SK-N-SH (cell line): ENCODE measurements at regions not wholly inside any gene's neighbourhood (a gene's known extent, or its start where the extent isn't known, plus 50 kb on each side); places are given as distances from the start of the nearest gene placed in this dataset.

ENCODE experiments used
- CTCF ChIA-PET: fragments of 300-600, 350-600 bp; formaldehyde crosslinking; extraction: SDS; loops from one replicate; lab custom pipeline; 2021; lab: Yijun Ruan, JAX
- POLR2A ChIA-PET: fragments of 350-600 bp; sonication (Branson Sonifier 250); formaldehyde crosslinking; extraction: SDS; loops from one replicate; lab custom pipeline; 2020; ENCODE audit warnings: antibody characterized with exemption, inconsistent platforms; lab: Yijun Ruan, JAX
- DNase-seq: peaks from one replicate; pipeline ENCODE4 v3.0.0; 2012
- H2AFZ ChIP-seq: fragments of 200-600 bp; sonication (generic); 2 replicates; pipeline ENCODE4 v1.8.1; 2016; ENCODE audit warnings: antibody characterized with exemption, mild to moderate bottlenecking, low read depth
- H3F3A ChIP-seq: fragments of 200-600 bp; sonication (generic); replicated peaks from 2 replicates; pipeline ENCODE3; 2016; ENCODE audit warnings: antibody characterized with exemption, mild to moderate bottlenecking; ENCODE audit not compliant: insufficient read depth
- H3K27ac ChIP-seq, 2 experiments: fragments of 200-500 bp in 1 of 2; fragments of 200-600 bp in 1 of 2; sonication (Bioruptor generic) in 1 of 2; sonication (generic), shearing (Covaris generic) in 1 of 2; 2 replicates each; pipeline versions ENCODE4 v1.5.1 to v1.6.1; 2014 to 2016; ENCODE audit warnings: low read depth in 2 of 2, inconsistent platforms in 1 of 2, low read length in 1 of 2, mild to moderate bottlenecking in 1 of 2, mixed read lengths in 1 of 2
- H3K27me3 ChIP-seq: fragments of 200-600 bp; sonication (generic), shearing (Covaris generic); 2 replicates; pipeline ENCODE4 v1.6.1; 2016; ENCODE audit warnings: mixed run types; ENCODE audit not compliant: insufficient read depth
- H3K36me3 ChIP-seq, 2 experiments: fragments of 200-500 bp in 1 of 2; fragments of 200-600 bp in 1 of 2; sonication (Bioruptor generic) in 1 of 2; sonication (generic) in 1 of 2; replicated peaks in 1 of 2; 2 replicates each; pipeline versions ENCODE3 to v1.5.1; 2014 to 2016; ENCODE audit warnings: low read length in 1 of 2, mild to moderate bottlenecking in 1 of 2; ENCODE audit not compliant: insufficient read depth in 2 of 2, control insufficient read depth in 1 of 2
- H3K4me1 ChIP-seq, 2 experiments: fragments of 200-500 bp in 1 of 2; fragments of 200-600 bp in 1 of 2; sonication (Bioruptor generic) in 1 of 2; sonication (generic), shearing (Covaris generic) in 1 of 2; 2 replicates each; pipeline versions ENCODE4 v1.5.1 to v1.6.1; 2014 to 2016; ENCODE audit warnings: low read depth in 1 of 2, low read length in 1 of 2, mixed run types in 1 of 2; ENCODE audit not compliant: insufficient read depth in 2 of 2, control insufficient read depth in 1 of 2
- H3K4me2 ChIP-seq: fragments of 200-600 bp; sonication (generic), shearing (Covaris generic); 2 replicates; pipeline ENCODE4 v1.6.1; 2017; ENCODE audit warnings: mixed run types
- H3K4me3 ChIP-seq, 2 experiments: fragments of 200-500 bp in 1 of 2; fragments of 200-600 bp in 1 of 2; sonication (Bioruptor generic) in 1 of 2; sonication (generic), shearing (Covaris generic) in 1 of 2; 2 replicates each; pipeline versions ENCODE4 v1.5.1 to v1.8.1; 2014 to 2016; ENCODE audit warnings: low read depth in 2 of 2, inconsistent platforms in 1 of 2, low read length in 1 of 2, mild to moderate bottlenecking in 1 of 2, mixed read lengths in 1 of 2, moderate library complexity in 1 of 2
- H3K79me2 ChIP-seq: fragments of 200-600 bp; sonication (generic); 2 replicates; pipeline ENCODE4 v1.8.1; 2017; ENCODE audit warnings: mild to moderate bottlenecking; ENCODE audit not compliant: insufficient read depth
- H3K9ac ChIP-seq: fragments of 200-600 bp; sonication (generic); 2 replicates; pipeline ENCODE4 v1.6.1; 2017; ENCODE audit warnings: mixed run types
- H3K9me2 ChIP-seq: fragments of 200-600 bp; sonication (generic); 2 replicates; pipeline ENCODE4 v1.6.1; 2017; ENCODE audit warnings: mixed run types
- H3K9me3 ChIP-seq: fragments of 200-600 bp; sonication (generic); 2 replicates; pipeline ENCODE4 v1.6.1; 2017; ENCODE audit warnings: mixed run types, mild to moderate bottlenecking, moderate library complexity
- H4K20me1 ChIP-seq: fragments of 200-600 bp; sonication (generic); 2 replicates; pipeline ENCODE4 v1.6.1; 2017; ENCODE audit warnings: mild to moderate bottlenecking, mixed run types; ENCODE audit not compliant: insufficient read depth
- CHD2 ChIP-seq: fragments of 150-350 bp; IDR thresholded peaks from 2 replicates; pipeline ENCODE4 v1.6.1; 2018; ENCODE audit warnings: low read length; ENCODE audit not compliant: partially characterized antibody
- EP300 ChIP-seq, 2 experiments: IDR thresholded peaks; 2 replicates each; pipeline versions ENCODE4 v1.4.0 to v1.6.1; 2012; ENCODE audit warnings: borderline replicate concordance in 1 of 2, low read depth in 1 of 2, low read length in 1 of 2
- EZH2phosphoT487 ChIP-seq: fragments of 200-600 bp; sonication (generic); IDR thresholded peaks from 2 replicates; pipeline ENCODE4 v1.6.1; 2017; ENCODE audit warnings: low read depth, mixed run types, mild to moderate bottlenecking, antibody characterized with exemption, moderate library complexity, borderline replicate concordance
- JUND ChIP-seq: IDR thresholded peaks from 2 replicates; pipeline ENCODE4 v1.4.0; 2012
- RCOR1 ChIP-seq: fragments of 150-350 bp; IDR thresholded peaks from 2 replicates; pipeline ENCODE4 v1.6.1; 2017; ENCODE audit warnings: antibody characterized with exemption, low read length
- SIN3A ChIP-seq: IDR thresholded peaks from 2 replicates; pipeline ENCODE4 v1.6.1; 2012; ENCODE audit warnings: low read depth, mild to moderate bottlenecking, low read length, moderate library complexity, borderline replicate concordance
- SMC3 ChIP-seq: IDR thresholded peaks from 2 replicates; pipeline ENCODE4 v1.6.1; 2012; ENCODE audit warnings: low read depth, low read length, improper control_type of control experiment
- YY1 ChIP-seq: IDR thresholded peaks from 2 replicates; pipeline ENCODE4 v1.4.0; 2012; ENCODE audit warnings: low read depth, mild to moderate bottlenecking
- ZBTB33 ChIP-seq: IDR thresholded peaks from 2 replicates; pipeline ENCODE4 v1.4.0; 2012; ENCODE audit warnings: low read depth, borderline replicate concordance
- WGBS: methylation state at CpG from one replicate; pipeline ENCODE4 v1.1.6; 2017; ENCODE audit warnings: low lambda C conversion rate; 5-methylcytosine and 5-hydroxymethylcytosine counted together
- TF ChIP-seq, protein P1 (sequence below): fragments of 150-350 bp; IDR thresholded peaks from 2 replicates; pipeline ENCODE4 v1.6.1; 2016; ENCODE audit warnings: mild to moderate bottlenecking, low read depth, low read length
- TF ChIP-seq, protein P2 (sequence below): IDR thresholded peaks from 2 replicates; pipeline ENCODE4 v1.6.1; 2012; ENCODE audit warnings: mild to moderate bottlenecking, low read depth, low read length, moderate library complexity

GRCh38 chr16:51936846-51937245, 610.1 kb downstream of the TOX3 start:
- Histone ChIP-seq H3K4me3 (no peak overlapping the region), H3K4me2 (no peak overlapping the region), H3K27me3 (no peaks in the 10 kb centered on the region), H3F3A (no peaks in the 10 kb centered on the region), H2AFZ (no peak overlapping the region), H3K79me2 (no peaks in the 10 kb centered on the region), H3K4me1 (peaks cover 0 to 21% of the 10 kb centered on the region in 2 experiments; a peak in 2 of 4 replicates), H3K9me3 (no peaks in the 10 kb centered on the region), H3K36me3 (no peaks in the 10 kb centered on the region), H3K9me2 (no peaks in the 10 kb centered on the region), H4K20me1 (no peaks in the 10 kb centered on the region), H3K9ac (no peak overlapping the region), H3K27ac (no peak overlapping the region)
- WGBS: 61% methylated on average over 5 of the region's 5 CpGs
- no peak for TF ChIP-seq SIN3A
- TF ChIP-seq YY1: no peak
- TF ChIP-seq RCOR1: no peak
- TF ChIP-seq ZBTB33: no peak
- TF ChIP-seq CHD2: no peak
- TF ChIP-seq, protein P1, sequence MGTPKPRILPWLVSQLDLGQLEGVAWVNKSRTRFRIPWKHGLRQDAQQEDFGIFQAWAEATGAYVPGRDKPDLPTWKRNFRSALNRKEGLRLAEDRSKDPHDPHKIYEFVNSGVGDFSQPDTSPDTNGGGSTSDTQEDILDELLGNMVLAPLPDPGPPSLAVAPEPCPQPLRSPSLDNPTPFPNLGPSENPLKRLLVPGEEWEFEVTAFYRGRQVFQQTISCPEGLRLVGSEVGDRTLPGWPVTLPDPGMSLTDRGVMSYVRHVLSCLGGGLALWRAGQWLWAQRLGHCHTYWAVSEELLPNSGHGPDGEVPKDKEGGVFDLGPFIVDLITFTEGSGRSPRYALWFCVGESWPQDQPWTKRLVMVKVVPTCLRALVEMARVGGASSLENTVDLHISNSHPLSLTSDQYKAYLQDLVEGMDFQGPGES: no peak
- no peak for TF ChIP-seq JUND
- no peak for TF ChIP-seq EZH2phosphoT487
- TF ChIP-seq, protein P2, sequence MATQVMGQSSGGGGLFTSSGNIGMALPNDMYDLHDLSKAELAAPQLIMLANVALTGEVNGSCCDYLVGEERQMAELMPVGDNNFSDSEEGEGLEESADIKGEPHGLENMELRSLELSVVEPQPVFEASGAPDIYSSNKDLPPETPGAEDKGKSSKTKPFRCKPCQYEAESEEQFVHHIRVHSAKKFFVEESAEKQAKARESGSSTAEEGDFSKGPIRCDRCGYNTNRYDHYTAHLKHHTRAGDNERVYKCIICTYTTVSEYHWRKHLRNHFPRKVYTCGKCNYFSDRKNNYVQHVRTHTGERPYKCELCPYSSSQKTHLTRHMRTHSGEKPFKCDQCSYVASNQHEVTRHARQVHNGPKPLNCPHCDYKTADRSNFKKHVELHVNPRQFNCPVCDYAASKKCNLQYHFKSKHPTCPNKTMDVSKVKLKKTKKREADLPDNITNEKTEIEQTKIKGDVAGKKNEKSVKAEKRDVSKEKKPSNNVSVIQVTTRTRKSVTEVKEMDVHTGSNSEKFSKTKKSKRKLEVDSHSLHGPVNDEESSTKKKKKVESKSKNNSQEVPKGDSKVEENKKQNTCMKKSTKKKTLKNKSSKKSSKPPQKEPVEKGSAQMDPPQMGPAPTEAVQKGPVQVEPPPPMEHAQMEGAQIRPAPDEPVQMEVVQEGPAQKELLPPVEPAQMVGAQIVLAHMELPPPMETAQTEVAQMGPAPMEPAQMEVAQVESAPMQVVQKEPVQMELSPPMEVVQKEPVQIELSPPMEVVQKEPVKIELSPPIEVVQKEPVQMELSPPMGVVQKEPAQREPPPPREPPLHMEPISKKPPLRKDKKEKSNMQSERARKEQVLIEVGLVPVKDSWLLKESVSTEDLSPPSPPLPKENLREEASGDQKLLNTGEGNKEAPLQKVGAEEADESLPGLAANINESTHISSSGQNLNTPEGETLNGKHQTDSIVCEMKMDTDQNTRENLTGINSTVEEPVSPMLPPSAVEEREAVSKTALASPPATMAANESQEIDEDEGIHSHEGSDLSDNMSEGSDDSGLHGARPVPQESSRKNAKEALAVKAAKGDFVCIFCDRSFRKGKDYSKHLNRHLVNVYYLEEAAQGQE: no peak
- TF ChIP-seq EP300 (IDR thresholded peaks at IDR 0.05; ENCODE audit: borderline replicate concordance in 1 of 2, low read depth in 1 of 2, low read length in 1 of 2): no peak
- TF ChIP-seq SMC3: no peak
- ChIA-PET CTCF (interaction anchor here (1.0 to 4.1 kb wide), 3 partner anchors 34 to 124 kb away, joined by 3 to 27 read pairs (median 6); no protein-coding TSS in a partner anchor), POLR2A (no interaction called here)
- no peak for DNase-seq
